ENCODE measurements at regions not wholly inside any gene's neighbourhood (a gene's known extent, or its start where the extent isn't known, plus 50 kb on each side); places are given as distances from the start of the nearest gene placed in this dataset.

GRCh38 chr6:105771313-105771970, 314.7 kb upstream of the PRDM1 start:
- TF ChIP-seq EP300 (IDR thresholded peaks at IDR 0.05; ENCODE audit: low read depth) = no peak
- no peak for TF ChIP-seq CTCF (IDR thresholded peaks at IDR 0.05)
- no peak for TF ChIP-seq POLR2AphosphoS5 (IDR thresholded peaks at IDR 0.05)
- no peak for TF ChIP-seq POLR2A (IDR thresholded peaks at IDR 0.05)

All from transverse colon (tissue), 4 donors.